Upper lobe of right lung (tissue), 1 donor: ENCODE measurements at regions not wholly inside any gene's neighbourhood (a gene's known extent, or its start where the extent isn't known, plus 50 kb on each side); places are given as distances from the start of the nearest gene placed in this dataset.

Experiments used
- ATAC-seq: fragments of 200-7000 bp; cut with Tn5 transposase; one replicate; pipeline ENCODE4 v1.9.1; 2020; ENCODE audit warnings: mild to moderate bottlenecking, moderate library complexity
- DNase-seq: peaks from one replicate; pipeline ENCODE4 v3.0.0-alpha.2; 2020
- H3K27ac ChIP-seq: fragments of 200-600 bp; one replicate; pipeline ENCODE4 v1.8.0; 2022
- H3K27me3 ChIP-seq: fragments of 200-600 bp; one replicate; pipeline ENCODE4 v1.8.0; 2022; ENCODE audit warnings: mild to moderate bottlenecking
- H3K36me3 ChIP-seq: fragments of 200-600 bp; one replicate; pipeline ENCODE4 v1.8.0; 2022
- H3K4me1 ChIP-seq: fragments of 200-600 bp; one replicate; pipeline ENCODE4 v1.8.0; 2022
- H3K4me3 ChIP-seq: fragments of 200-600 bp; one replicate; pipeline ENCODE4 v1.8.0; 2022; ENCODE audit warnings: mild to moderate bottlenecking
- H3K9me3 ChIP-seq: fragments of 200-600 bp; one replicate; pipeline ENCODE4 v1.8.0; 2022
- intact Hi-C: fragments of 100-400 bp; cut with DNase I; formaldehyde crosslinking; loops from one replicate; pipeline ENCODE4 v1.11.0; 2022
- TF ChIP-seq, protein P1 (sequence below): fragments of 200-600 bp; IDR thresholded peaks from one replicate; pipeline ENCODE4 v1.8.0; 2022; ENCODE audit warnings: antibody characterized with exemption
- donor health status: DM: no; HTN: yes; CAD: no; lungs with severe emphysema.

DNA sequence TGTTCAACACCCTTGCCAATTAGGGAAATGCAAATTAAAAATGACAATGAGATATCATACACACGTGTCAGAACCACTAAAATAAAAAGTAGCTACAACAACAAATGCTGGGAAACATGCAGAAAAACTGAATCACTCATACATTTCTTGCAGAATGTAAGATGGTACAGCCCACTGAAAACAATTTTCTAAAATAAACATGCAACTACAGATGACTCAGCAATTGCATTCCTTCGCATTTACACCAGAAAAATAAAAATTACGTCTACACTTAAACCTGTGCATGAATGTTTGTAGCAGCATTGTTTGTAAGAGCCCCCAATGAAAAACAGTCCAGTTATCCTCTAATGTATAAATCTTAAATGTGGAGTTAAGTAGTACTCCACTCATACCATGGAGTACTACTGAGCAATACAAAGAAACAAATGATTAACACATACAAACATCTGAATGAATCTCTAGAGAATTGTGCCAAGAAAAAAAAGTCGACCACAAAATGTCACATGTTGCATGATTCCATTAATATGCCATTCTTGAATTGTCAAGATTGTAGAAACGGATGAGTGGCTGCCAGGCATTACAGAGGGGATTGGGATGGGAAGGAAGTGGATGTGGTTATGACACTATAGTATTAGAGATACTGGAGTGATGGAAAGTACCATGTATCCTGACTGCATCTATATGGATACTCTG, 134.6 kb upstream of the NPSR1 start:
- TF ChIP-seq, protein P1, sequence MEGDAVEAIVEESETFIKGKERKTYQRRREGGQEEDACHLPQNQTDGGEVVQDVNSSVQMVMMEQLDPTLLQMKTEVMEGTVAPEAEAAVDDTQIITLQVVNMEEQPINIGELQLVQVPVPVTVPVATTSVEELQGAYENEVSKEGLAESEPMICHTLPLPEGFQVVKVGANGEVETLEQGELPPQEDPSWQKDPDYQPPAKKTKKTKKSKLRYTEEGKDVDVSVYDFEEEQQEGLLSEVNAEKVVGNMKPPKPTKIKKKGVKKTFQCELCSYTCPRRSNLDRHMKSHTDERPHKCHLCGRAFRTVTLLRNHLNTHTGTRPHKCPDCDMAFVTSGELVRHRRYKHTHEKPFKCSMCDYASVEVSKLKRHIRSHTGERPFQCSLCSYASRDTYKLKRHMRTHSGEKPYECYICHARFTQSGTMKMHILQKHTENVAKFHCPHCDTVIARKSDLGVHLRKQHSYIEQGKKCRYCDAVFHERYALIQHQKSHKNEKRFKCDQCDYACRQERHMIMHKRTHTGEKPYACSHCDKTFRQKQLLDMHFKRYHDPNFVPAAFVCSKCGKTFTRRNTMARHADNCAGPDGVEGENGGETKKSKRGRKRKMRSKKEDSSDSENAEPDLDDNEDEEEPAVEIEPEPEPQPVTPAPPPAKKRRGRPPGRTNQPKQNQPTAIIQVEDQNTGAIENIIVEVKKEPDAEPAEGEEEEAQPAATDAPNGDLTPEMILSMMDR, result no peak
- no peak overlapping the region for H3K4me3 ChIP-seq
- no peaks in the 10 kb centered on the region for H3K27me3 ChIP-seq
- no peaks in the 10 kb centered on the region for H3K9me3 ChIP-seq
- ATAC-seq, result no peak
- no peaks in the 10 kb centered on the region for H3K36me3 ChIP-seq
- H3K4me1 ChIP-seq, result no peaks in the 10 kb centered on the region
- no peak overlapping the region for H3K27ac ChIP-seq
- intact Hi-C loops, result no loop called here
- no peak for DNase-seq

DNA sequence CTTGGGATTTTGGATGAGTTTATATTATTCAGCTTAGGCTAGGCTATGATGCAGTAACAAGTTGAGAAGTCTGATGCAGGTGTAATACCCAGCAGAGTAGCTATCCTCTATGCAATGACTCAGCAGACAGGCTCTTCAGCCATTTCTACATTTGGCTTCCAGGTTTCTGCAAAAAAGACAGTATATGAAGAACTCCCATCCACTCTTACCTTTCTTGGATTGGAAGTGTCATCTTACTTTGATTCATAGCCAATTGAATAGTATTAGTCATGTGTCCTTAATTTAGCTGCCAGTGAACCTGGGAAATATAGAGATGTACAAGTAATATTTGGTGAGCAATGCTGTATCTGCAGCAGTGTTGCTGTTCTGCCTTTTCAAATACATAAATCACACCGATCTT, 127.8 kb upstream of the NPSR1 start:
- TF ChIP-seq, protein P1, result no peak
- H3K27me3 ChIP-seq, result no peaks in the 10 kb centered on the region
- DNase-seq, result no peak
- H3K27ac ChIP-seq, result no peak overlapping the region
- ATAC-seq, result no peak
- intact Hi-C loops, result no loop called here
- H3K36me3 ChIP-seq, result no peaks in the 10 kb centered on the region
- H3K4me1 ChIP-seq, result no peaks in the 10 kb centered on the region
- no peak overlapping the region for H3K4me3 ChIP-seq
- no peaks in the 10 kb centered on the region for H3K9me3 ChIP-seq

DNA sequence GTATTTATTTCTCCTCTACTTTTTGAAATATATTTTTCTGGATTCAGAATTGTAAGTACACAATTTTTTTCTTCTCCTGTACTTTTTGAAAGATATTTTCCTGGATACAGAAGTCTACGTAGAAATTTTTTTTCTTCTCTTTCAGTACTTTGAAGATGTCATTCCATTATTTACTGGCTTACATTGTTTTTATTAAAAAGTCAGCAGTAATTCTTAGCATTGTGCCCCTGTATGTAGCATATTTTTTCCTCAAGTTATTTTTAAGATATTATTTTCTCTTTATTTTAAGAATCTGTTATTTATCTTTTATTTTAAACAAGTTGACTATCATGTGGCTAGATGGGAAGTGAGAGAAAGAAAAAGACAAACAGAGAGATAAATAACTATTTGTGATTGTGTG, 119.0 kb upstream of the NPSR1 start:
- no peak overlapping the region for H3K27ac ChIP-seq

DNA sequence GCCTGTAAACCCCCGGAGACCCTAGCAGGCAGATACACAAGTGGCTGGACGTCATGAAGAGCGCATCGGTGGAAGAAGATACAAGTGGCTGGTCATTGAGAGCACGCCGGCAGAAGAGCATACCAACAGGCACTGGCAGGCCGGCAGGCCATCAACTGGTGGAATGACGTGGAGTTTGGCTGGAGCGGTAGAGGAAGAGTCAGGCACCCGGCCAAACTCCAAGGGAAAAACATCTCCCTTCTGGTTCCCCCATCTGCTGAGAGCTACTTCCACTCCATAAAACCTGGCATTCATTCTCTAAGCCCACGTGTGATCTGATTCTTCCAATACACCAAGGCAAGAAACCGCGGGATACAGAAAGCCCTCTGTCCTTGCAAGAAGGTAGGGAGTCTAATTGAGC, 113.4 kb upstream of the NPSR1 start:
- DNase-seq (no peak), ATAC-seq (no peak)
- no peak overlapping the region for H3K27ac ChIP-seq
- no peaks in the 10 kb centered on the region for H3K36me3 ChIP-seq
- H3K4me3 ChIP-seq, result no peak overlapping the region
- H3K9me3 ChIP-seq, result no peaks in the 10 kb centered on the region
- TF ChIP-seq, protein P1, result no peak
- intact Hi-C loops, result no loop called here
- no peaks in the 10 kb centered on the region for H3K4me1 ChIP-seq
- H3K27me3 ChIP-seq, result no peaks in the 10 kb centered on the region

More for the DNA sequence above, 119.0 kb upstream of the NPSR1 start:
- intact Hi-C loops, result no loop called here
- TF ChIP-seq, protein P1, result no peak
- ATAC-seq (no peak), DNase-seq (no peak)
- H3K27me3 ChIP-seq, result no peaks in the 10 kb centered on the region
- H3K4me1 ChIP-seq, result no peaks in the 10 kb centered on the region
- H3K9me3 ChIP-seq, result peaks cover 4% of the 10 kb centered on the region
- H3K36me3 ChIP-seq, result no peaks in the 10 kb centered on the region
- H3K4me3 ChIP-seq, result no peak overlapping the region

DNA sequence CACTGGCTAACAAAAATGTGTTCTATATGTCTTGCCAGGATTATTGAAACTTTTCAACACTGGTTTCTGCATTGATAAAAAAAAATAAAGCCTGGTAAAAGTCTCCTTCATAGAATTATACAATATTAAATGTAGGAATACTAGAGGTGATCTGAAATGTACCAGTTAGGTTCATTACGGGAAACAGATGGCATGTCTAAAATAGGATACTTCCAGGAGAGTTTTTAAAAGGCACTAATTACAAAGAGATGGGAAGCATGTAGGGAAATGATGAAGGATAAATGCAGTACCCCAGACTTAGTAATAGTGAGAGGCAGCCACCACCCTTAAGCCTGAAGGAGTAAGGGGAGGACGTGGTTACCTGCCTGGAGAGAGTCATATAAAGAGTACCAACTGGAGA, 107.0 kb upstream of the NPSR1 start:
- Histone ChIP-seq H3K4me3 (no peak overlapping the region), H3K4me1 (no peaks in the 10 kb centered on the region), H3K9me3 (no peaks in the 10 kb centered on the region), H3K27me3 (no peaks in the 10 kb centered on the region), H3K27ac (no peak overlapping the region), H3K36me3 (no peaks in the 10 kb centered on the region)
- TF ChIP-seq, protein P1, result no peak
- ATAC-seq (no peak), DNase-seq (no peak)
- intact Hi-C loops, result no loop called here

DNA sequence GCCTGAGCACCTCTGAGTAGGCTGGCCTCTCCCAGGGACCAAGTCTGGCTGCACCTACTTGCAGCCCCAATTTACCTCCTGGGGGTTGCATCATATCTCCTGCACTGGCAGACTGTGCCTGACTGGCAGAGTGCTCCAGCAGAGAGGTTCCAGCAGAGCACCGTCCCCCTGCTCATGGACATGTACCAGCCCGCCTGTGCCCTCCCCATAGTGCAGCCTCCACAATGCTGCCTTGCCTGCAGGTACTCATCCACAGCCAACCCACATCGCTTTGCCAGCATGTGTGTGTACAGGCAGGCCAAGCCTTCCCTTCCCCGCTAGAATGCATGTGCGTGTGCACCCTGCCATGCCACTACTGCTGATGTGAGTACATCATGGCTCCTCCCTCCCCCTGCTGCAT, 105.5 kb upstream of the NPSR1 start:
- Histone ChIP-seq H3K9me3 (no peaks in the 10 kb centered on the region), H3K4me3 (no peak overlapping the region), H3K27me3 (no peaks in the 10 kb centered on the region), H3K4me1 (no peaks in the 10 kb centered on the region), H3K36me3 (no peaks in the 10 kb centered on the region), H3K27ac (no peak overlapping the region)
- TF ChIP-seq, protein P1, result no peak
- intact Hi-C loops, result no loop called here
- DNase-seq (no peak), ATAC-seq (no peak)
